Stimulated activated CD4-positive, alpha-beta T cell treated with anti-CD3 and anti-CD28 coated beads, Interleukin-4, amount 100 ng/mL, for 24 hours (primary cell): ENCODE measurements at regions not wholly inside any gene's neighbourhood (a gene's known extent, or its start where the extent isn't known, plus 50 kb on each side); places are given as distances from the start of the nearest gene placed in this dataset.
"Not testable (repeated sequence)": the region's sequence is repeated elsewhere in the genome, so short reads cannot be mapped to it uniquely, and the experiment has no call there.

ENCODE experiments used
- DNase-seq: peaks from one replicate; pipeline ENCODE4 v3.0.0-alpha.2; 2020

DNA sequence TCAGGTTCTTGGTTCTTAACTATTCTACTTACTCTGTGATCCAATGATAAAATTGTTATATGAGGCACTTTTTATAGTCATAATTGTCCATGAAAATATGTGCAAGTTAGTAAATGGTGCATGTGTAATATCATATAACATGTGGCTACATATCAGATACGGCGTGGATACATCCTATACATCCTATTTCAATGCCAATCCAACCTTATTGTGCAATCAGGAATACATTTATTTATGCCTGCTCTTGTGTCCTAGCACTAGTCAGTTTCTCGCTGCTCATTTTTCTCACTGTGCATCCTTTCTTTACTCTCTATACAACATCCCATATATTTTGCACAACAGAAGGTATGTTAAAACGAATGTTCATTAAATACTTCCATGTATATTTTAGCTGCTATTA is 1141.1 kb downstream of the FAT4 start:
- DNase-seq, result no peak

DNA sequence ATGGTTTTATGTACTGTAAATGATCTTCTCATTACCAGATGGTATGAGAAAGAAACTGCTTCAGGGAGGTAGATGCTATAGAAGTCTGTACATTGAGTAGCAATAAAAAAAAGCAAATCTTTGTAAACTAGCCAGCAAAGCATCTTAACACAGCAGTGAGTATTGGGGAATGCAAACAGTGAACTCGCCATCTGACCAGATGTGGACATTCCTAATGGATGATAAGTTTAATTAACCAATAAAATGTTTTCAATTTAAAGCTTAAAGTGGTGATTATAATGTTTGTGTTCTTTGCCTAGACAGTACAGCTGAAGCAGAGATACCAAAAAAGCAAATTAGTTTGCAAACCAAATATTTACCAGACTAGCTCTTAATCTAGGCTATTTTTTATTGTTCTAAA is 1144.2 kb downstream of the FAT4 start:
- no peak for DNase-seq

DNA sequence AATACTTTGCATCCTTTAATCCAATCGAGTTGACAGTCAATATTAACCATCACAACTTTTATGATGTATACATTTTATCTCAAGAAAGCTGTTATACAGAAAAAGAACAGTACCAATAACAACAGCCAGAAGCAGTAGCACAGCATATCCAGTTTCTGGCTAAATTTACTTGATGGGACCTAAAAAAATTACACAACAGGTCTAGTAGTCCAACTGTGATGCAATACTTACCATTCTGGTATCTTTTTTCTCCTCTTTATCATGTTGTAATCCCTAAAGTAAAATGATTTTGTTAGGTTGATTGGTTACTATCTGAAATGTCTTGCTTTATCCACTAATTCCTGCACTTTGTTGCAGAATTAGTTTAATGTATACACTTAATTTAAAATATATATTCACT is 1150.6 kb downstream of the FAT4 start:
- no peak for DNase-seq

DNA sequence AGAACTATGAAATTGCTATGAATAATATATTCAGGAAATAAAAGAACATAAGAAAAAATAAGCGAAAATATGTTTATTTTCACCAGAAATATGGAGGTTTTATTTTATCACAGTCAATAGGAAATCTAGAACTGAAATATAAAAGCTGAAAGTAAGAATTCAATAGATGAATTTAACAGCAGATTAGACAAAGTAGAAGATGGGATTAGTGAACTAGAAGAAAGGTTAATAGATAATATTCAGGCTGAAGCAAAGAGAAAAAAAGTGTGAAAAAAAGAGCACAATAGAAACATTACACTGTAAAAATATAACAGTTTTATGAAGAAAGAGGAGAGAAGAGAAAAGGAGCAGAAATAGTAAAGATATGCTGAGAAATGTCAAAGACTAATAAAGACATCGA is 1152.1 kb downstream of the FAT4 start:
- no peak for DNase-seq

DNA sequence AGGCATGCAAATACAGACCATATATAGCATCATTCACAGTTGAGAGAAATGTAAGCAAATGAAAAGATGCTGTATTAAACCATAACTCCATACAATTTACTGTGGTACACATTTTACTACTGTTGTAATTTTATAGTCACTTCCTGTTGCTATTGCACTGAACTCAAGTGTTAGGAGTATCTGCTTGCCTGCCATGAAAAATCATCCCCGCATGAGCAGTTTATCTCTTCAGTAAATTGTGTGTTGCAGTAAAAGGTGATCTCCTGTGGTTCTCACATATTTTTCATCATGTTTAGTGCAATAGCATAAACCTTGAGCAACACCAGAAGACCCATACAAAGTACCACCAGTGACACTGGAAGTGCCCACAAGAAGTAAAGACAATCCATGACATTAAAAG is 1153.4 kb downstream of the FAT4 start:
- no peak for DNase-seq

DNA sequence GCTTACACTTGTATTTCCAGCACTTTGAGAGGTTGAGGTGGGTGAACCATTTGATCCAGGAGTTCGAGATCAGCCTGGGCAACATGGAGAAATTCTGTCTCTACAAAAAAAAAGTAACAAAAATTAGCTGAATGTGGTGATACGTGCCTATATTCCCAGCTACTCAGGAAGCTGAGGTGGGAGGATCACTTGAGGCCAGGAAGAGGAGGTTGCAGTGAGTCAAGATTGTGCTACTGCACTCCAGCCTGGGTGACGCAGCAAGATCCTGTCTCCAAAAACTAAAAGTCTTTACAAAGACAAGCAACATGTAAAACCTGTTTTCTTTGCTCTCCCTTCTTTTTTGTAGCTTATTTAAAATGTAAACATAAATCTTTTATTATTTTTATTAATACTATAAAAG is 1156.1 kb downstream of the FAT4 start:
- no peak for DNase-seq

DNA sequence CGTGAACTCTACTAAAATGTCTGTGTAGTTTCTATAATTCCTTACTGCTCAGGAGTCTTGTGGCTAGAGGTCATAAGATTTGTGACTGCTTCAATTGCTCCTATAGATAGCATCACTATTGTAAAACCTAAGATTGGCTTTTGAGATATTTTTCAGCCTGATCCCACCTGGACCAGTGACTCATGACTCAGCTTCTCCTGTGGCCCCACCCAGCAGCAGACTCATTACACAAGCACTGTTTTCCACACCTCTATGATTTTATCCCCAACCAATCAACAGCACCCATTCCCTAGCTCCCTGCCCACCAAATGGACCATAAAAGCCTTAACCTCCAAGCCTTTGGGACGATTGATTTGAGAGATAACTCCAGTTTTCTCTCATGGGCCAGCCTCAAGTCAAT is 1157.0 kb upstream of the INTU start:
- DNase-seq, result no peak

DNA sequence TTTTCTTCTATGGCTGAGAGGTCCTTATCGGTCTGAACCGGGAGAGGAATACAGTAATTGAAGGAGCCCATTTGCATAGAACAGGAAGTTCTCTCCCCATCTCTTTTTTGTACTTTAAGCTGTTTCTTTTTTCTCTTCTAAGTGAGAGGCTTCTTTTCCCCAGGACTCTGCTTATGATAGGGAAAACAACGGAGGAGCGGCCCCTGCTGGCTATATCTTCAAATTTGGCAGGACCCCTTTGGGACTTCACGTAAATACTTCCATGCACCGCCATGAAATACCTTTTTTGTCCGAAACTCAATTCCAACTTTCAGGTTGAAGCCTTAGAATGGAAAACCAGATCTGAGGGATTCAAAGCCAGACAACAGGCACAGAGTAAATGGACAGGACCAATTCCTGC is 1153.0 kb upstream of the INTU start:
- DNase-seq, result no peak

DNA sequence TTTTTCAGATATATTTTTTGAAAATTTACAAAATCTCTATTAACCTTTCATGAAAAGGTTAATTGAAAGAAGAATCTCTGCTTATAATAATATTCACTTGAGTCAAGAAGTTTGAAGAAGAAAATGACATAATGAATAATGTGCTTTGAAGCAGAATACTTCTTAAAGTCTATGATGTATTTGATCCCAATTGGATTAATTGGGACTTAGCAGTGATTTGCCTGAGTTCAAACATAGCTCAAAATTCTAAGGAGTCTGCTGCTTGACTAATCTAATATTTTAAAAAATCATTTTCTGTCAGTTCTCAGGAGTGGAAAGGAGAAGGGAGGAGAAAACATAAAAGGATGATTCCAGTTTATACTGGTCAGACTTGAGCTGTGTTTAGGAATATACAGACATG is 1150.4 kb upstream of the INTU start:
- no peak for DNase-seq

DNA sequence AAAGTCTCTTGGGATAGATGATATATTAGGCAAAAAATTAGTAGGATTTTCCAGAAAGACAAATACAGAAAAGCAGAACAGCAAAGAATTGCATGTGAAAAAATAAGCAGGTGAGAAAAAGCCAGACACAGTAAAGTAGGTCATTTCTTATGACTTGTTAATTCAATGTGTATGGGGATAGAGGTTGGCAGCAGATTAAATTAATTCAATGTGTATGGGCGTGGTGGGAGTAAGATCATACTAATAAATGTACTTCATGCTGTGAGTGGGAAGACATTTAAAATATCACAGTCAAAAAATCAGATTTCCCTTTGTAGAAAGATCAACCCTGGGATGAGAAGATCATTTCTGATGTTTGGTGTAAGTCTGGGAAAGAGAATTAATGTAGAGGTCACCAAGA is 1146.4 kb upstream of the INTU start:
- no peak for DNase-seq

DNA sequence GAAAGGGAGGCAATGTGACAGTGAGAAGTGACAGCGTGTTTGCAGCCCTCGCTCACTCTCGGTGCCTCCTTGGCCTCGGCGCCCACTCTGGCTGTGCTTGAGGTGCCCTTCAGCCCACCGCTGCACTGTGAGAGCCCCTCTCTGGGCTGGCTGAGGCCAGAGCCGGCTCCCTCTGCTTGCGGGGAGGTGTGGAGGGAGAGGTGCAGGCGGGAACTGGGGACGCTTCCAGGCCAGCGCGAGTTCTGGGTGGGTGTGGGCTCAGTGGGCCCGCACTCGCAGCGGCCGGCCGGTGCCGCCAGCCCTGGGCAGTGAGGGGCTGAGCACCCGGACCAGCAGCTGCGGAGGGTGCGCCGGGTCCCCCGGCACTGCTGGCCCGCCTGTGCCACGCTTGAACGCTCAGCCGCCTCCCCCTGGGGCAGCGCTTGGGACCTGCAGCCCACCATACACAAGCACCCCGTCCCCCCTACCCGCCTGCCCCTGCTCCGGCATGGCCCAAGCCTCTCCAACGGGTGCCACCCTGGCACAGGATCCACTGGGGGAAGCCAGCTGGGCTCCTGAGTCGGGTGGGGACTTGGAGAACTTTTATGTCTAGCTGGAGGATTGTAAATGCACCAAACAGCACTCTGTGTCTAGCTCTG is 1142.8 kb upstream of the INTU start:
- no peak for DNase-seq

DNA sequence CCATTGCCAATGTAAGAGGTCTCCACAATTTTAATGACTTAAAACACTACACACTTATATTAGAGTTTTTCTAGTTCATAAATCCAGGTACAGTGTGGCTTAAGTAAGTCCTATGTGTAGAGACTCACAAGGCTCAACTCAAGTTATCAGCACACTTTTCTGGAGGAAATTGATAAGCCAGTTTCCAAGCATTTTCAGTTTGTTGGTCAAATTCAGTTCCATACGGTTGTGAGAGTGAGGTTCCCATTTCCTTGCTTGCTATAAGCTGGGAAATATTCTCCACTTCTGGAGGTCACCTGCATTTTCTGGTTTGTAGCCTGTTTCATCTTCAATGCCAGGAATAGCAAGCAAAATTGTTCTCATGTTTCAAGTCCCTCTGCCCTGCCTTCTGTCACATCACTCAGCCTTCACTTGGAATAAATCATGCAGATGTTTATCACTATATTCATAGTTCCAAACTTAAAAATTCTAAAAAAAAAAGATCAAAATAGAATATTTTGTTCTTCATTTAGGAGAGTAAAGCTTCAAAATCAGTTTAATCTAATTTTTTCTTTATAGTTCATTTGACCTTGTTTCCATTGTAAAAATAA is 1137.5 kb upstream of the INTU start:
- no peak for DNase-seq

DNA sequence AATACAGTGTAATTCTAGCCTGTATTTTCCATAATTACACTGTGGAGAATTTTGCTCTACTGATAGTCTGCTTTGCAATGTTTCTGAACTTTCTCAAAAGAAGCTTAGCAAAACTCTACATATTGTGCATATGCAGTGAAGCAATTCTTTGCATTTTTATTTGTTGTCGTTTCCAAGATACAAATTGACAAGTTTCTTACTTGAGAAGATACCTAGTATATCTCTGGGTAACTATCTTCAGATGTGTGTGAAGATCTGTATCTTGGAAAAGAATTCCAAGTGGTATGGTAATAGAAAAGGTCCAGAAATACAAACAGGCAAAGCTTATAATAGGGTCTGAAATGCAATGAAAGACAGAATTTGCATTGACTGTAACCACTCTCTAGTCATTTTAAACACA is 1119.8 kb upstream of the INTU start:
- DNase-seq, result no peak

DNA sequence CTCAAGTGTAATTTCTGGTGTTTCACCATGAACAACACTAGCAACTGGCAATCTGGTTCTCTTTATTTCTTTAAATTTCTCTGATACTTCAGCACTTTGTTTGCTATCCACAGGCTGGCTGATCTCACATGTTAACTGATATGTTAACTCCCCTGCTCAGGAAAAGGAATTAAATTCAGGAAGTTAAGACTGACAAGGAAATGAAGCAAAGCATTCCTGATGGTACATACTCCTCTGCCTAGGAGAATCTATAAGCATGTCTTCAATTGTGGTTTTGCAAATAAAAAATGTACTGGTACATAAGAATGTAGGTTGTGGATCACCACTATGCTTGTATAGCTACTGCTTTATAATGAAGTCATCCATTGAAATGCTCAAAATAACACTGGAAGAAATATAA is 1119.2 kb upstream of the INTU start:
- no peak for DNase-seq

DNA sequence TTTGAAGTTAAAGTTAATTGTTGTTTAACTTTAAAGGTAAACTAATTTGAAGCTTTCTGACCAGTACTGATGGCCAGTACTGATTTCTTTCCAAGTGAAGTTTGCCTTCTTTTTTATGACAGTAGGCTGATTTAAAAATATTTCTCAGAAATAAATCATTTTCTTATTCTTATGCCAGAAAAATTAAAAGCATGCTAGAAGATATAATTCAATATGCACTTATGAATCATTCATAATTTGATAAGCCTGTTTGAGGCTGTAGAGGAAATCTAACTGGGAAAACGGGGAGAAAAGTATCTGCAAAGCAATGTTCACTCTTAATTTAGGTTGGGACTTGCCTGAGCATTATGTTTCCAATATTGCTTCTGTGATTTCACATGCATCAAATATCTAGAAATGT is 1112.0 kb upstream of the INTU start:
- DNase-seq, result no peak

DNA sequence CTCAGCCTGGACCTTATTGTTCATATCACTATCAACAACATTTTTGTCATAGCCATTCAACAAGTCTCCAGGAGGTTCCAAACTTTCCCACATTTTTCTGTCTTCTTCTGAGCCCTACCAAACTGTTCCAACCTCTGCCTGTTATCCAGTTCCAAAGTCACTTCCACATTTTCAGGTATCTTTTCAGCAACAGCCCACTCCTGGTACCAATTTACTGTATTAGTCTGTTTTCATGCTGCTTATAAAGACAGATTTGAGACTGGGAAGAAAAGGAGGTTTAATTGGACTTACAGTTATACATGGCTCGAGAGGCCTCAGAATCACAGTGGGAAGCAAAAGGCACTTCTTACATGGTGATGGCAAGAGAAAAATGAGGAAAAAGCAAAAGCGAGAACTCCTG is 1107.4 kb upstream of the INTU start:
- DNase-seq, result not testable (repeated sequence)

DNA sequence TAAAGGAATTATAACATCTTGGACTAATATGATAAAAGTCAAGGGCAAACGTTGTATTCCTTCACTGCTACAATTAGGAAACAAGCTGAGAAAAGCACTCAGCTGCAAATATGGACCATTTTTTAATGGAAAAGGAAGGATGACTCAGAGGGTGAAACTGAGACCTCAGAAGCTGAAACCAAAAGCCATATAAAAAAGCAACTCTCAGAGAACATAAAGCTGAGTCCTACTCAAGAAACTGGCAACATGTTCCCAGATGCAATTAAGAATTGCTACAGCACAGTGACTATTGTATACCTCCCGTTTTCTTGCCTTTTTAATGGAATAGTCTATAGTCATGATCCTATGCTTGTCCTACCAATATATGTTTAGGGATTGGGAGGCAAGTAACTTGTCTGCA is 1106.4 kb upstream of the INTU start:
- DNase-seq, result no peak

DNA sequence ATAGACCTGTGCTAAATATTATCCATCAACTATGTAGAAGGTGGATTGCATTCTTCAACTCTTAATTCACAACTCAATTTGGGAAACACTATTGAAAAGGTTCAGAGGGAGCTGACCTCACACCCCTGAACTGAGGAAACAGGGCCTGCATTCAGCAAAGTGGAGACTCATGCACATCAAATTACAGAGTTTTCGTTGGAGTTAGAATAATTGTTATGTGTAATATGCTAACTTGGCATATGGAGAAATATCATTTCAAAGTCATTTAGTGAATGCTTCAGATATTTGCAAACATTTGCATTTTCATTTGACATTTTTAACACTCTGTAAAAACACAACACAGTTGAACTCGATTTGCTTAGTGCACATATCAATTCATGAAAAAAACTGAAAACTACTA is 1102.8 kb upstream of the INTU start:
- DNase-seq, result no peak

DNA sequence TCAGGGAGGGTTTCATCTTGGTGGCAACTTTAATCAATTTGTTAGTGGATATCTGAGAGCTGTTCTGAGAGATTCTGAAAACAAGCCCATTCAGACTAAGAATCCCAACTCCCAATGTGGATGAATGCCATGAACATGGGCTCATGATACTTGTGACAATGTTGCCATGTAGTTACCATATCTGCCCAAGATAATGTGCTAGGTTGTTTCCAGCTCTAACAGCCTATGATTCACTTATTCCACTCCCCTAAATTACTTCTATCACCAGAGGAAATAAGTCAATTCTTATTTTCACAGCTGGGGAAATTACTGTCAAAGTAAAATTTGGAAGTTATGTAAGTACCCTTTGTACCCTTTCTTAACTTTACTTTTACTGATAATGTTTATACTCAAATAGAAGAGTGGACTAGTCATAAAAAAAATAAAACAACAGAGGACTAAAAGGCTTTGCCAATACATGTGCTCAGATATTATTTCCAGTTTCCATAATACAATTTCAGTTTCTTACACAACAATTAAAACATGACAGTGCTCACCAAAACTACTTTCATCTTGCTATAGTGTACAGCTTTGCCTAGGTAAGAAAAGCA is 1101.7 kb upstream of the INTU start:
- no peak for DNase-seq

DNA sequence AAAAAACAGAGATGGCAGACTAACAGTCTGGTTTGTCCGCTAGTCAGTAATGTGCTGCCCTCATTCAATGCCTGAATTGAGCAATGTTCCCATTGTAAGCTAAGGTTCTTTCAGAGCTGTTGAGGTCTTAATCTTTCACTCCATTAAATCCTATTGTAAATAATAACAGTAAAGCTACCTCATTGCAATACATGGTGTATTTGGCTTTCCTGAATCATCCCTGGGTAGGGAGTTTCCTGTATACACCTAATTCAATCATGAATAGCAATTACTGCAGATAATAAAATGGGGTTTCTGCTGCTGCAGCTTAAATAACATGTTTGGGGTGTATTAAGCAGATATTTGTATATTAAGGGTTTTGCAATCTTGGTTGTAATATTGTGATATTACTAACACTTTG is 1100.2 kb upstream of the INTU start:
- no peak for DNase-seq

DNA sequence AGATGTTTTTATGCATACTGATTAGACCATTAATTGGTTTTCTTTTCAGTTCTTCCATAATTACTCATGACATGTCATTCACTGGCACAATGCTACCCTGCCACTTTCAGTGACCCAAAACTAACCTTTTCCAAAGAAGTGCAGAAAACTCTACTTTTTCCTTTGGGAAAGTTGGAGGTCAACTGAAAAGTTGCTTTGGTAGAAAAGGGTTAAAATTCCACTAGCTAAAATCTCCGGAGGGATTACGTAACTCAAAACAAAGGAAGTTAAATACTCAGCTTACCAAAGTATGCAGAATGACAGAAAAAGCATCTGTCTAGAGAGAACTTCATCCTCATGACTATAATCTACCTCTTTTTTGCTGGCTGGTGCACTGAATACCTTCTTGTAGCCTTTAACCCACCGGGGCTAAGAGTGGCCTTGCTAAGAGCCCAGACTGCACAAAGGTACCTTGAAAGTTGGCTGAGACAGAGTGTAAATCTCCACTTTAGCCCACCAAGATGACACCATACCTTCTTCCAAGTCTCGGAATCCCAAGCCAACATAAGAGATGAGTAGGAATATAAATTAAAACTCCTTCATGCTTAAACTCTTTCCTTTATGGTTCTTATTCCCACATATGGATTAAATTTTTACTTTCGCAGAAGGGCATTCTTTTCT is 1099.5 kb upstream of the INTU start:
- no peak for DNase-seq

DNA sequence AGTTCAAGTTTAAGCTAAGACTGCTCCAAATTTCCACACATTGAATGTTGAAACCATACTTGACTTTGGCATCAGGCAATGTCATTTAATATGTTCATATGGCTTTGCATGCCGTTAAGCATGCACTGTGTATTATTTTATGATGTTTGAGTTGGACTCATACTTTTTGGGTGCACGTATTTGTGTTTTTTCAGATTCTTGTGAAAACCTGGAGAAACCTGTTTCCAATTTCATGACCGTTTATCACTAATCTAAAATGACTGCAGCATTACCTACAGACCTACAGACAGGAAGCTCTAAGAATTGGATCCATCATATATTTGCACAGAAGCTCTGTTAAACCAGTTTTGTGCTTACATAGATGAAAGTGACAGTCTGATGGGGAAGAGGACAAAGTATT is 1093.0 kb upstream of the INTU start:
- DNase-seq, result no peak

DNA sequence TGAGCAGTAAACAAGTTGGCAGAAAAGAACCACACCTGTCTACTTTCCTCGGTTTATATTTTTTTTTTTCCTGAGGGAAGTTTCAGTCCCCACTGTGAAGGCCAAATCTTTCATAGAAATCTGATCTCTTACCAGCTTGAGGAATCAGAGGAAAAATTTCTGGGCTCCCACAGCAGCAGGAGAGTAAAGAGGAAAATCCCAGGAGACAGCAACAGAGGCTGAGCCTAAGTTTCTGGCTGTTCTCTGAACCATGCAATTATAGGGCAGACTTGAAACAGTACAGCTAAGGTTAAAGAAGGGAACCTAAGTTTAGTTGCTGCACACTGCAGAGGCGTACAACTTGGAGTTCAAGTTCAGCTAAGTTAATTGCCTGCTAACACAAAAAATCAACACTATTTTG is 1090.9 kb upstream of the INTU start:
- no peak for DNase-seq

DNA sequence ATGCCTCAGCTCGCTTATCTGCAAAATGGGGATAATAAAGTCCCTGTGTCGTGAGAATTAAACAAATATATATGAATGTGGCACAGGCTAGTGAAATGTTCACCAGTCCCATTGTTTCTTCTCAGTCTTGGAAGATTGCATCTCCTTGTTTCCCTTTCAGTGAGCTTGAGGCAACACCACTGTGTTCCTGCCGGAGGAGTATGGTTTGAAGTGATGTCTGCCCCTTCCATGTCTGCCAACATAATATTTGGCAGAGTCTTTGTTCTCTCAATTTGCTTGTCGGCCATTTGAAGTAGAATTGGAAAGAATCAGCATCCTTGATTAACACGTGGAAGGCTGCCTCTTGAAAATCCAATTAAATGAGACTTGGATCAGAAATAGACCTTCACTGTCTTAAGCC is 1088.5 kb upstream of the INTU start:
- DNase-seq, result no peak

DNA sequence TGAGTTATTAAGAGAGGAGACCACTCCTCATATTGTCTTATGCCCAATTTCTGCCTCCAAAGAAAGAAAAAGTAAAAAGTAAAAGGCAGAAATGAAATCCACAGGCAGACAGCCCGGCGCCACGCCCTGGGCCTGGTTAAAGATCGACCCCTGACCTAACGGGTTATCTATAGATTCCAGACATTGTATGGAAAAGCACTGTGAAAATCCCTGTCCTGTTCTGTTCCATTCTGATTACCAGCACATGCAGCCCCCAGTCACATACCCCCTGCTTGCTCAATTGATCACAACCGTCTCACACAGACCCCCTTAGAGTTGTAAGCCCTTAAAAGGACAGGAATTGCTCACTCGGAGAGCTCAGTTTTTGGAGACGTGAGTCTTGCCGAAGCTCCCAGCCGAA is 1086.6 kb upstream of the INTU start:
- not testable (repeated sequence) for DNase-seq
